Sigmoid colon (tissue), 6 donors: ENCODE measurements at regions not wholly inside any gene's neighbourhood (a gene's known extent, or its start where the extent isn't known, plus 50 kb on each side); places are given as distances from the start of the nearest gene placed in this dataset.

ENCODE experiments used
- DNase-seq: peaks from one replicate; pipeline ENCODE4 v3.0.0-alpha.2; 2019
- H3K27ac ChIP-seq, 4 donors: fragments of 200-600 bp; sonication (generic); one replicate each; pipeline ENCODE4 v1.5.1; 2016 to 2019; ENCODE audit warnings: mild to moderate bottlenecking in 1 of 4
- H3K27me3 ChIP-seq, 3 donors: fragments of 200-600 bp; sonication (generic); one replicate each; pipeline ENCODE4 v1.5.1; 2019; ENCODE audit warnings: mild to moderate bottlenecking in 1 of 3
- H3K36me3 ChIP-seq, 4 donors: fragments of 200-600 bp; sonication (generic); one replicate each; pipeline ENCODE4 v1.5.1; 2016 to 2019
- H3K4me1 ChIP-seq, 4 donors: fragments of 200-600 bp; sonication (generic); one replicate each; pipeline ENCODE4 v1.5.1; 2017 to 2019
- H3K4me3 ChIP-seq, 4 donors: fragments of 200-600 bp; sonication (generic); one replicate each; pipeline ENCODE4 v1.5.1; 2017 to 2019; ENCODE audit warnings: mild to moderate bottlenecking in 2 of 4, moderate library complexity in 1 of 4
- H3K9me3 ChIP-seq, 4 donors: fragments of 200-600 bp in 3 of 4; sonication (generic) in 3 of 4; one replicate each; pipeline versions ENCODE4 v1.5.1 to v1.6.1; 2013 to 2019
- EP300 ChIP-seq, 4 donors: sonication (generic); formaldehyde crosslinking; IDR thresholded peaks; one replicate each; pipeline ENCODE4 v1.6.1; 2017; ENCODE audit warnings: antibody characterized with exemption in 4 of 4
- POLR2A ChIP-seq, 2 donors: fragments of 450-650 bp; IDR thresholded peaks; one replicate each; pipeline ENCODE4 v1.6.1; 2016; ENCODE audit warnings: antibody characterized with exemption in 2 of 2, mild to moderate bottlenecking in 2 of 2, moderate library complexity in 2 of 2
- POLR2AphosphoS5 ChIP-seq, 4 donors: sonication (generic); formaldehyde crosslinking; IDR thresholded peaks; one replicate each; pipeline ENCODE4 v1.6.1; 2017; ENCODE audit warnings: antibody characterized with exemption in 4 of 4
- WGBS, 2 donors: extraction: QIAGEN DNeasy Blood & Tissue Kit; methylation state at CpG; one replicate each; pipeline ENCODE4 v1.1.7; 2013; 5-methylcytosine and 5-hydroxymethylcytosine counted together
- intact Hi-C: fragments of 100-400 bp; cut with DNase I; formaldehyde crosslinking; loops from one replicate; pipeline ENCODE4 v1.15.1; 2023
- TF ChIP-seq, protein P1 (sequence below), 4 experiments: fragments of 450-650 bp in 3 of 4; fragments of 200-600 bp in 1 of 4; IDR thresholded peaks; one replicate each; pipeline ENCODE4 v1.5.1; 2016 to 2019; ENCODE audit warnings: antibody characterized with exemption in 4 of 4, mild to moderate bottlenecking in 3 of 4, moderate library complexity in 2 of 4
- donor health status: healthy with polysubstance abuse.
- donor health status: healthy.

DNA sequence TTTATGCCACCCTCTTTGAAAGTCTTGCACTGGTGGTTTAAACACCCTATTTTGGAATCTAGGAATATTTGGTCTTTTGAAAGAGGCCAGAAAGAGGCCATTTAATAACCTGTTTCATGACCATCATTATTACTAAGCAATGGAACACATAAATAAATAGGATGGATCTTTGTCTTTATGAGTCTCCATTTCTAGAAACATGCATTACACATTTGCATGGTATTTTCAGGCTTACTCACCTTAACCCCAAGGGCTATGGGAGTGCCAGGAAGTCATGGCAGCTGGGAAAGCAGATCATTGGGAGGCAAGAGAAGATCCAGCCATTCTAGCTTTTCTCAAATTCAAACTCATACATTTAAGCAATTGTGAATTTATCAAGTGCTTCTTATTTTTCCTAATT, 185.8 kb upstream of the POU2AF2 start:
- no peak overlapping the region for H3K27ac ChIP-seq
- DNase-seq, result no peak
- H3K4me3 ChIP-seq, result no peak overlapping the region
- H3K36me3 ChIP-seq, result no peaks in the 10 kb centered on the region
- H3K9me3 ChIP-seq, result no peaks in the 10 kb centered on the region
- intact Hi-C loops, result no loop called here
- H3K27me3 ChIP-seq, result no peaks in the 10 kb centered on the region
- peaks cover 0 to 8% (median 3%) of the 10 kb centered on the region in 4 donors for H3K4me1 ChIP-seq
- TF ChIP-seq POLR2AphosphoS5 (IDR thresholded peaks at IDR 0.05) (no peak), POLR2A (IDR thresholded peaks at IDR 0.05) (no peak), EP300 (IDR thresholded peaks at IDR 0.05) (no peak)
- TF ChIP-seq, protein P1, sequence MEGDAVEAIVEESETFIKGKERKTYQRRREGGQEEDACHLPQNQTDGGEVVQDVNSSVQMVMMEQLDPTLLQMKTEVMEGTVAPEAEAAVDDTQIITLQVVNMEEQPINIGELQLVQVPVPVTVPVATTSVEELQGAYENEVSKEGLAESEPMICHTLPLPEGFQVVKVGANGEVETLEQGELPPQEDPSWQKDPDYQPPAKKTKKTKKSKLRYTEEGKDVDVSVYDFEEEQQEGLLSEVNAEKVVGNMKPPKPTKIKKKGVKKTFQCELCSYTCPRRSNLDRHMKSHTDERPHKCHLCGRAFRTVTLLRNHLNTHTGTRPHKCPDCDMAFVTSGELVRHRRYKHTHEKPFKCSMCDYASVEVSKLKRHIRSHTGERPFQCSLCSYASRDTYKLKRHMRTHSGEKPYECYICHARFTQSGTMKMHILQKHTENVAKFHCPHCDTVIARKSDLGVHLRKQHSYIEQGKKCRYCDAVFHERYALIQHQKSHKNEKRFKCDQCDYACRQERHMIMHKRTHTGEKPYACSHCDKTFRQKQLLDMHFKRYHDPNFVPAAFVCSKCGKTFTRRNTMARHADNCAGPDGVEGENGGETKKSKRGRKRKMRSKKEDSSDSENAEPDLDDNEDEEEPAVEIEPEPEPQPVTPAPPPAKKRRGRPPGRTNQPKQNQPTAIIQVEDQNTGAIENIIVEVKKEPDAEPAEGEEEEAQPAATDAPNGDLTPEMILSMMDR (IDR thresholded peaks at IDR 0.05), result no peak

DNA sequence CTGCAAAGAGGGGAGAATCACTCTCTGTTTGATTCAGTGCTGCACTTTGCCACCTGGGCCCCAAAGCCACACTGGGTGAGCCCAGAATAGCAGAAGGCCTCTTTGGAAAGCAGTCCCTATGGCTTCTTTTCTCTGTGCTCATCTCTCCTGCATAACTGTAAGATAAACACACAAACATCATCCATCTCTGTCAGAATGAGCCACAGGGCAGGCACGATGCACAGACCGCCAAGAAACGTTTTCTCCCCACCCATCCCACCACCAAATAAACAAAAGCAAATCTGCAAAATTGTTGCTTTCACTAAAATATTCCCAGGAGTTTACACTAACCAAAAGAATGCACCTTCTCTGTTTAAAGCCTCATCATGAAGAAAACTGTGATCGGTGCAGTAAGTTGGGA, 196.4 kb upstream of the POU2AF2 start:
- Histone ChIP-seq H3K9me3 (no peaks in the 10 kb centered on the region), H3K27ac (no peak overlapping the region), H3K27me3 (no peaks in the 10 kb centered on the region), H3K4me3 (no peak overlapping the region), H3K4me1 (no peaks in the 10 kb centered on the region), H3K36me3 (no peaks in the 10 kb centered on the region)
- intact Hi-C loops, result no loop called here
- no peak for DNase-seq
- TF ChIP-seq POLR2AphosphoS5 (IDR thresholded peaks at IDR 0.05), result no peak
- TF ChIP-seq EP300 (IDR thresholded peaks at IDR 0.05), result no peak
- TF ChIP-seq POLR2A (IDR thresholded peaks at IDR 0.05), result no peak
- TF ChIP-seq, protein P1 (IDR thresholded peaks at IDR 0.05), result no peak
- WGBS, 2 donors, result 88 to 93% methylated on average over 4 of the region's 4 CpGs

DNA sequence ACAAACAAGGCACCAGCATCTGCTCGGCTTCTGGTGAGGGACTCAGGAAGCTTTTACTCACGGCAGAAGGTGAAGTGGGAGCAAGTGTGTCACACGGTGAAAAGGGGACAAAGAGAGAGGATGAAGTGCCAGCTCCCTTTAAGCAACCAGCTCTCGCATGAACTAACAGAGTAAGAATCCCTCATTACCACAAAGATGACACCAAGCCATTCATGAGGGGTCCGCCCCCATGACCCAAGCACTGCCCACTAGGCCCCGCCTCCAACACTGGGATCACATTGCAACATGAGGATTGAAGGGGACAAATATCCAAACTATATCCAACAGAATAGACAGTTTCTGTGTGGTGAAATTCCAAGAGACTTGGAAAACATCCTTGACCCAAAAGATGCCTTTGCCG, 198.2 kb upstream of the POU2AF2 start:
- 94 to 95% methylated on average over 7 of the region's 7 CpGs for WGBS, 2 donors
- no peaks in the 10 kb centered on the region for H3K27me3 ChIP-seq
- intact Hi-C loops, result no loop called here

DNA sequence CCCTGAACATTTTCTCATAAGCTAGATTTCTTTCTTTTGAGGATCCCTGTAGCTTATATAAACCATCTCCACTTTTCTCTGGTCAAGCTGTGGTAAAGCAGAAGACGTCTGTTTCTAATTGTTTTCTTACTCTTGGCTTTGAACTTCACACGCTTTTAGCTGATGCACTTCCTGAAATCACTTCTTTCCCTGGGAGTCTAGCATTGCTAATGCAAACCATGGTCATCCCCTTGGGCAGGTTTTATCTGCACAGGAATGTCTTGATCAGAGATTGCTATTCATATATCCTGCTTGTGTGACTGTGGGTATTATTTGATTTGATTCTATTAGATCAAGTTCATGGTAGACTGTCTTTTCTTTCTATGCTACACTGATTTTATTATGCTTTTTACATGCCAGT, 199.2 kb upstream of the POU2AF2 start:
- no peak for TF ChIP-seq POLR2A (IDR thresholded peaks at IDR 0.05)
- H3K4me1 ChIP-seq, result no peaks in the 10 kb centered on the region
- no peak overlapping the region for H3K27ac ChIP-seq
- H3K36me3 ChIP-seq, result no peaks in the 10 kb centered on the region
- intact Hi-C loops, result no loop called here
- no peaks in the 10 kb centered on the region for H3K9me3 ChIP-seq
- WGBS, 2 donors, result 53 to 72% methylated on average over 2 of the region's 2 CpGs
- no peak for DNase-seq
- no peaks in the 10 kb centered on the region for H3K27me3 ChIP-seq
- H3K4me3 ChIP-seq, result no peak overlapping the region

More for the DNA sequence above, 198.2 kb upstream of the POU2AF2 start:
- Histone ChIP-seq H3K9me3 (no peaks in the 10 kb centered on the region), H3K4me3 (no peak overlapping the region), H3K36me3 (no peaks in the 10 kb centered on the region), H3K27ac (no peak overlapping the region), H3K4me1 (no peaks in the 10 kb centered on the region)
- TF ChIP-seq, protein P1 (IDR thresholded peaks at IDR 0.05), result no peak
- no peak for TF ChIP-seq POLR2A (IDR thresholded peaks at IDR 0.05)
- no peak for TF ChIP-seq POLR2AphosphoS5 (IDR thresholded peaks at IDR 0.05)
- no peak for TF ChIP-seq EP300 (IDR thresholded peaks at IDR 0.05)
- DNase-seq, result no peak

DNA sequence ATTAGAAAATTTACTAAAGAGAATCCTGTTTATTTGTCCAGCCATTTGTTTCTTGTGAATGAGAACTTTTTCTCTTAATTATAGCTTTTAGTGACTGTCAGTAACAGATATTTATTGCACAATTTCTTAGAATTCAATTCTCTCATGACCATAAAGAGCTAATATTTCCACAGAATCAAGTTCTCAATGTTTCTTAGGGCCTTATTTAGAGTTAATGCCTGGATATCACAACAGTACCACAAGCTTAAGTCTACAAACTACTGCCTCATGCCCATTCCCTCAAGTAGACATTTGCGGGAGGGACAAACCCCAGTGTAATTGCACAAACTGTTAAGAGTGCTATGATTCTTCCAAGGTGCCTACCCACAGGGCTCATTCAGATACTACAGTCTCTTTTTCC, 199.7 kb upstream of the POU2AF2 start:
- TF ChIP-seq, protein P1 (IDR thresholded peaks at IDR 0.05), result no peak
- TF ChIP-seq EP300 (IDR thresholded peaks at IDR 0.05), result no peak
- TF ChIP-seq POLR2A (IDR thresholded peaks at IDR 0.05), result no peak
- no peak for TF ChIP-seq POLR2AphosphoS5 (IDR thresholded peaks at IDR 0.05)
- peak overlapping the region in 1 of 4 donors; percentile 18 for H3K27ac ChIP-seq
- 96 to 97% methylated on average over 1 of the region's 1 CpG for WGBS, 2 donors

More for the DNA sequence above, 199.7 kb upstream of the POU2AF2 start:
- no peak for DNase-seq
- no peak overlapping the region for H3K4me3 ChIP-seq
- H3K9me3 ChIP-seq, result no peaks in the 10 kb centered on the region
- H3K27me3 ChIP-seq, result no peaks in the 10 kb centered on the region
- intact Hi-C loops, result no loop called here
- H3K36me3 ChIP-seq, result no peaks in the 10 kb centered on the region
- H3K4me1 ChIP-seq, result no peaks in the 10 kb centered on the region
